Endothelial cell of umbilical vein (primary cell): ENCODE measurements at regions not wholly inside any gene's neighbourhood (a gene's known extent, or its start where the extent isn't known, plus 50 kb on each side); places are given as distances from the start of the nearest gene placed in this dataset.

Source experiments
- BruUV-seq: library from RNA; stranded (reverse); fragments of 400-500 nt; replicated peaks from 2 replicates; lab custom pipeline; 2021; lab: Mats Ljungman, UMichigan
- CTCF ChIA-PET: fragments of 300-600, 350-600 bp; sonication (Branson Sonifier 250); formaldehyde crosslinking; loops from one replicate; lab custom pipeline; 2021; ENCODE audit warnings: antibody characterized with exemption, inconsistent platforms; lab: Charles Lee
- POLR2A ChIA-PET: fragments of 300-600, 350-600 bp; sonication (Branson Sonifier 250); formaldehyde crosslinking; loops from one replicate; lab custom pipeline; 2021; ENCODE audit warnings: antibody characterized with exemption, inconsistent platforms; lab: Charles Lee
- DNase-seq: peaks from one replicate; pipeline ENCODE4 v3.0.0-alpha.2; 2011; ENCODE audit warnings: low read depth, low spot score
- FAIRE-seq: peaks from 2 replicates; lab custom pipeline; 2011; peaks lifted over from hg19 to GRCh38; lab: Jason Lieb, UNC
- H2AFZ ChIP-seq: 2 replicates; pipeline ENCODE4 v1.6.0; 2012; ENCODE audit warnings: low read depth, low read length, control low read depth, inconsistent platforms
- H3K27ac ChIP-seq: 2 replicates; pipeline ENCODE4 v1.5.1; 2011; ENCODE audit warnings: low read depth, mild to moderate bottlenecking, control low read depth, low read length, moderate library complexity; ENCODE audit not compliant: insufficient read depth
- H3K27me3 ChIP-seq, 2 experiments: 2 replicates each; pipeline versions ENCODE4 v1.6.0 to v1.6.1; 2011; ENCODE audit warnings: low read length in 2 of 2, mixed read lengths in 1 of 2; ENCODE audit not compliant: control insufficient read depth in 2 of 2, insufficient read depth in 2 of 2
- H3K36me3 ChIP-seq, 2 experiments: 2 replicates in 1 of 2; 3 replicates in 1 of 2; pipeline ENCODE4 v1.5.1; 2011; ENCODE audit warnings: low read length in 2 of 2, mild to moderate bottlenecking in 1 of 2, moderate library complexity in 1 of 2; ENCODE audit not compliant: control insufficient read depth in 2 of 2, insufficient read depth in 2 of 2; ENCODE audit errors: extremely low read depth in 1 of 2
- H3K4me1 ChIP-seq: 3 replicates; pipeline ENCODE4 v1.5.1; 2011; ENCODE audit warnings: mild to moderate bottlenecking, low read length; ENCODE audit not compliant: control insufficient read depth, insufficient read depth; ENCODE audit errors: extremely low read depth
- H3K4me2 ChIP-seq: 2 replicates; pipeline ENCODE4 v1.6.1; 2011; ENCODE audit warnings: low read length, control low read depth, mixed read lengths; ENCODE audit not compliant: insufficient read depth
- H3K4me3 ChIP-seq, 3 experiments: fragments of 200-600 bp in 1 of 3; sonication (generic), shearing (Covaris generic) in 1 of 3; replicated peaks in 1 of 3; 2 replicates each; pipeline ENCODE4 v1.5.1; 2011 to 2016; ENCODE audit warnings: control low read depth in 3 of 3, low read length in 3 of 3, mild to moderate bottlenecking in 2 of 3, inconsistent platforms in 1 of 3, low read depth in 1 of 3, moderate library complexity in 1 of 3; ENCODE audit not compliant: insufficient read depth in 1 of 3
- H3K79me2 ChIP-seq: 2 replicates; pipeline ENCODE4 v1.6.0; 2012; ENCODE audit warnings: low read length, inconsistent platforms; ENCODE audit not compliant: control insufficient read depth, insufficient read depth
- H3K9ac ChIP-seq: replicated peaks from 2 replicates; pipeline ENCODE3; 2011; ENCODE audit warnings: low read length, control low read depth; ENCODE audit not compliant: insufficient read depth; ENCODE audit errors: extremely low read depth
- H3K9me1 ChIP-seq: replicated peaks from 3 replicates; pipeline ENCODE4 v1.6.0; 2011; ENCODE audit warnings: mild to moderate bottlenecking, low read length; ENCODE audit not compliant: control insufficient read depth, insufficient read depth; ENCODE audit errors: extremely low read depth
- H3K9me3 ChIP-seq: replicated peaks from 2 replicates; pipeline ENCODE4 v1.5.1; 2012; ENCODE audit warnings: low read length, inconsistent platforms; ENCODE audit not compliant: control insufficient read depth, insufficient read depth
- H4K20me1 ChIP-seq: replicated peaks from 2 replicates; pipeline ENCODE3; 2011; ENCODE audit warnings: mild to moderate bottlenecking, low read length; ENCODE audit not compliant: control insufficient read depth, insufficient read depth; ENCODE audit errors: extremely low read depth
- EZH2 ChIP-seq: IDR thresholded peaks from 2 replicates; pipeline ENCODE4 v1.6.1; 2012; ENCODE audit warnings: borderline replicate concordance, low read depth, mild to moderate bottlenecking, moderate library complexity, low read length, inconsistent platforms; ENCODE audit not compliant: severe bottlenecking
- FOS ChIP-seq: IDR thresholded peaks from 2 replicates; pipeline ENCODE4 v1.6.1; 2011; ENCODE audit warnings: mild to moderate bottlenecking, low read length, moderate library complexity, borderline replicate concordance; ENCODE audit not compliant: insufficient read depth
- GATA2 ChIP-seq: IDR thresholded peaks from 2 replicates; pipeline ENCODE4 v1.7.0; 2011; ENCODE audit warnings: low read depth, mild to moderate bottlenecking, moderate library complexity, mixed read lengths, low read length; ENCODE audit not compliant: insufficient read length, insufficient read depth
- JUN ChIP-seq: IDR thresholded peaks from 2 replicates; pipeline ENCODE4 v1.6.1; 2011; ENCODE audit warnings: borderline replicate concordance, low read depth; ENCODE audit not compliant: insufficient read length, insufficient read depth
- MYC ChIP-seq: IDR thresholded peaks from one replicate; pipeline ENCODE4 v1.6.1; 2011; ENCODE audit warnings: mild to moderate bottlenecking, low read depth, low read length
- POLR2A ChIP-seq: IDR thresholded peaks from 2 replicates; pipeline ENCODE4 v1.6.1; 2012; ENCODE audit warnings: low read depth, mild to moderate bottlenecking, control low read depth, low read length
- POLR2AphosphoS5 ChIP-seq: IDR thresholded peaks from 2 replicates; pipeline ENCODE4 v1.6.1; 2012; ENCODE audit warnings: low read depth, mild to moderate bottlenecking, control low read depth, low read length, moderate library complexity; ENCODE audit not compliant: insufficient read depth
- dilution Hi-C: fragments of 300-500 bp; cut with MboI; formaldehyde crosslinking; loops from one replicate; pipeline ENCODE4 v1.15.0; 2019; ENCODE audit warnings: low sequenced_read_pairs; ENCODE audit not compliant: extremely low pct_ligation_motif_present
- intact Hi-C: fragments of 100-400 bp; cut with micrococcal nuclease; formaldehyde crosslinking; loops from one replicate; pipeline ENCODE4 v1.10.0; 2022
- TF ChIP-seq, protein P1 (sequence below): IDR thresholded peaks from 2 replicates; pipeline ENCODE4 v1.6.1; 2011; ENCODE audit not compliant: insufficient read depth, insufficient read length
- TF ChIP-seq, protein P2 (sequence below), 2 donors: IDR thresholded peaks; 1 replicate in 1 of 2; 2 replicates in 1 of 2; pipeline ENCODE4 v1.5.1; 2011; ENCODE audit warnings: low read length in 2 of 2, mild to moderate bottlenecking in 2 of 2, moderate library complexity in 2 of 2, control low read depth in 1 of 2, inconsistent platforms in 1 of 2, low read depth in 1 of 2; ENCODE audit not compliant: insufficient read depth in 1 of 2; ENCODE audit errors: extremely low read depth in 1 of 2

DNA sequence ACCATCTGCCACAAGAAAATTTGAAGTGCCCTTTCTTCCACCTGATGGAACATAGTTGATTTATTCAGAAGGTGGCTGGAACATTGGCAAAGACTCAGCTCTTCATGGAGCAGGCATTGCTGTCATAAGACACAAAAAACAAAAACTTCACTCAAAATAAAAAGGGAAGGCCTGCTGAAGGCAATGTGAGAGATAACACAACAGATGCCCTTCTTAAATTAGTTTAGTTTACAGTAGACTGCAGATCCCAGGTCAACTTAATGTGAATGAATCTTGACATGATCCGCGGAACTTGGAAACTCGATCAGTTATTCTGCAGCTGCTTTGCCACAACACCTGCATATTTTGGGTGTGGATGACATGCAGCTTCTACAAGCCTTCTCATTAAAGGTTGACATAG is 159.8 kb upstream of the PLCXD3 start:
- DNase-seq (no peak), FAIRE-seq (no peak)
- no peak overlapping the region for H3K9ac ChIP-seq
- POLR2A ChIA-PET = no interaction called here
- H3K27me3 ChIP-seq = peaks cover 0 to 2% of the 10 kb centered on the region in 2 experiments
- no peaks in the 10 kb centered on the region for H3K4me1 ChIP-seq
- dilution Hi-C loops (no loop called here), intact Hi-C loops (no loop called here)
- H3K9me3 ChIP-seq = no peaks in the 10 kb centered on the region
- no peaks in the 10 kb centered on the region for H3K79me2 ChIP-seq
- no peaks in the 10 kb centered on the region for H3K9me1 ChIP-seq
- H3K27ac ChIP-seq = no peak overlapping the region
- H3K4me2 ChIP-seq = no peak overlapping the region
- H3K36me3 ChIP-seq = no peaks in the 10 kb centered on the region
- CTCF ChIA-PET = no interaction called here
- no TSS peak for BruUV-seq
- no peak overlapping the region for H2AFZ ChIP-seq
- TF ChIP-seq POLR2A = no peak
- TF ChIP-seq, protein P1, sequence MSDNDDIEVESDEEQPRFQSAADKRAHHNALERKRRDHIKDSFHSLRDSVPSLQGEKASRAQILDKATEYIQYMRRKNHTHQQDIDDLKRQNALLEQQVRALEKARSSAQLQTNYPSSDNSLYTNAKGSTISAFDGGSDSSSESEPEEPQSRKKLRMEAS = no peak
- TF ChIP-seq GATA2 = no peak
- no peak for TF ChIP-seq JUN
- TF ChIP-seq, protein P2, sequence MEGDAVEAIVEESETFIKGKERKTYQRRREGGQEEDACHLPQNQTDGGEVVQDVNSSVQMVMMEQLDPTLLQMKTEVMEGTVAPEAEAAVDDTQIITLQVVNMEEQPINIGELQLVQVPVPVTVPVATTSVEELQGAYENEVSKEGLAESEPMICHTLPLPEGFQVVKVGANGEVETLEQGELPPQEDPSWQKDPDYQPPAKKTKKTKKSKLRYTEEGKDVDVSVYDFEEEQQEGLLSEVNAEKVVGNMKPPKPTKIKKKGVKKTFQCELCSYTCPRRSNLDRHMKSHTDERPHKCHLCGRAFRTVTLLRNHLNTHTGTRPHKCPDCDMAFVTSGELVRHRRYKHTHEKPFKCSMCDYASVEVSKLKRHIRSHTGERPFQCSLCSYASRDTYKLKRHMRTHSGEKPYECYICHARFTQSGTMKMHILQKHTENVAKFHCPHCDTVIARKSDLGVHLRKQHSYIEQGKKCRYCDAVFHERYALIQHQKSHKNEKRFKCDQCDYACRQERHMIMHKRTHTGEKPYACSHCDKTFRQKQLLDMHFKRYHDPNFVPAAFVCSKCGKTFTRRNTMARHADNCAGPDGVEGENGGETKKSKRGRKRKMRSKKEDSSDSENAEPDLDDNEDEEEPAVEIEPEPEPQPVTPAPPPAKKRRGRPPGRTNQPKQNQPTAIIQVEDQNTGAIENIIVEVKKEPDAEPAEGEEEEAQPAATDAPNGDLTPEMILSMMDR (IDR thresholded peaks at IDR 0.05; ENCODE audit: extremely low read depth in 1 of 2, insufficient read depth in 1 of 2, low read depth in 1 of 2, low read length in 2 of 2) = no peak
- no peak for TF ChIP-seq MYC
- no peak for TF ChIP-seq POLR2AphosphoS5
- no peak for TF ChIP-seq EZH2
- no peak for TF ChIP-seq FOS
- no peak overlapping the region for H3K4me3 ChIP-seq
- no peaks in the 10 kb centered on the region for H4K20me1 ChIP-seq
